ENCODE measurements at regions not wholly inside any gene's neighbourhood (a gene's known extent, or its start where the extent isn't known, plus 50 kb on each side); places are given as distances from the start of the nearest gene placed in this dataset.

DNA sequence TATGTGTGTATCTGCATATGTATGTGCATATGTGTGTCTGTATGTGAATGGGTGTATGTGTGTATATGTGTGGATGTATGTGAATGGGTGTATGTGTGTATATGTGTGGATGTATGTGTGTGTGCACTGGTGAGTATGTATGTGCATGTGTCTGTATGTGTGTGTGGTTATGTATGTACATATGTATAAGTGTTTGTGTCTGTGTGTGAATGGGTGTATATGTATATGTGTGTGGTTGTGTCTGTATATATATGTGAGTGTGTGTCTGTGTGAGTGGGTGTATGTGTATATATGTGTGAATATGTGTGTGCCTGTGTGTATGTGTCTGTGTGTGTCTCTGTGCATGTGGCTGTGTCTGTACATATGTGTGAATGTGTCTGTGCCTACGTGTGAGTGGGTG lies 748.4 kb upstream of the HS6ST1 start:
- TF ChIP-seq TAF1 (conservative IDR thresholded peaks at IDR 0.05) (no peak), RAD21 (IDR thresholded peaks at IDR 0.05) (no peak)

All from liver (tissue), 2 donors.